SK-N-SH treated with all-trans-retinoic acid at 6 μM for 48 hours (cell line): ENCODE measurements at regions not wholly inside any gene's neighbourhood (a gene's known extent, or its start where the extent isn't known, plus 50 kb on each side); places are given as distances from the start of the nearest gene placed in this dataset.

Source experiments
- CSDC2 ChIP-seq: fragments of 250-450 bp; sonication (Bioruptor Pico); IDR thresholded peaks from 2 replicates; pipeline ENCODE4 v1.5.0; 2020; ENCODE audit warnings: mild to moderate bottlenecking, moderate library complexity
- ISL1 ChIP-seq: fragments of 250-450 bp; sonication (Bioruptor Pico); IDR thresholded peaks from 2 replicates; pipeline ENCODE4 v2.1.2; 2022; ENCODE audit warnings: mild to moderate bottlenecking, moderate library complexity
- TCF4 ChIP-seq: fragments of 250-450 bp; sonication (Bioruptor Pico); IDR thresholded peaks from 2 replicates; pipeline ENCODE4 v1.8.0; 2021; ENCODE audit warnings: mild to moderate bottlenecking, moderate library complexity, borderline replicate concordance
- ZFP3 ChIP-seq: fragments of 250-450 bp; sonication (Bioruptor Pico); IDR thresholded peaks from 2 replicates; pipeline ENCODE4 v1.5.0; 2020; ENCODE audit warnings: mild to moderate bottlenecking, moderate library complexity
- ZFP30 ChIP-seq: fragments of 450-650 bp; formaldehyde crosslinking; IDR thresholded peaks from 2 replicates; pipeline ENCODE4 v1.5.0; 2022; ENCODE audit warnings: mild to moderate bottlenecking, moderate library complexity
- ZNF565 ChIP-seq: fragments of 450-650 bp; formaldehyde crosslinking; conservative IDR thresholded peaks from 2 replicates; pipeline ENCODE4 v1.5.0; 2020; ENCODE audit warnings: low read depth, mild to moderate bottlenecking, moderate library complexity
- TF ChIP-seq, protein P1 (sequence below): fragments of 250-450 bp; sonication (Bioruptor Pico); IDR thresholded peaks from 2 replicates; pipeline ENCODE4 v1.8.0; 2020; ENCODE audit warnings: mild to moderate bottlenecking, moderate library complexity, borderline replicate concordance

DNA sequence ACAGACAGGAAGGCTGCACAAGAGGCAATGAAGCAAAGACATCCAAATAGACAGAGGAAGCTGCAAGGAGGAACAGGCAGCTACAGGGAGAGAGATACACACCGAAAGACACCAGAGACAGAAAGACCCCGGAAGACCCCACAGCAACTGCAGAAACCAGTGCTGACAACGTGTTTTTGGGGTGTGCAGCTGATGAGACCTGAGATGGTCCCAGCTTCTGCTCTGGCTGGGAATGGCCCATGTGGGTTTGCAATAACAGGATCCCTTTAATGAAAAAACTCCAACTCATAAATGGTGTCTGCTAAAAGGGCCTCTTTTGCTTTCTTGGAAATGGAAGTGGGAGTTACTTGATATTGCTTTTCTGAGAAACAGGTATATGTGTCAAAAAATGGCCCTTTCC, 101.5 kb upstream of the CDH11 start:
- TF ChIP-seq, protein P1, sequence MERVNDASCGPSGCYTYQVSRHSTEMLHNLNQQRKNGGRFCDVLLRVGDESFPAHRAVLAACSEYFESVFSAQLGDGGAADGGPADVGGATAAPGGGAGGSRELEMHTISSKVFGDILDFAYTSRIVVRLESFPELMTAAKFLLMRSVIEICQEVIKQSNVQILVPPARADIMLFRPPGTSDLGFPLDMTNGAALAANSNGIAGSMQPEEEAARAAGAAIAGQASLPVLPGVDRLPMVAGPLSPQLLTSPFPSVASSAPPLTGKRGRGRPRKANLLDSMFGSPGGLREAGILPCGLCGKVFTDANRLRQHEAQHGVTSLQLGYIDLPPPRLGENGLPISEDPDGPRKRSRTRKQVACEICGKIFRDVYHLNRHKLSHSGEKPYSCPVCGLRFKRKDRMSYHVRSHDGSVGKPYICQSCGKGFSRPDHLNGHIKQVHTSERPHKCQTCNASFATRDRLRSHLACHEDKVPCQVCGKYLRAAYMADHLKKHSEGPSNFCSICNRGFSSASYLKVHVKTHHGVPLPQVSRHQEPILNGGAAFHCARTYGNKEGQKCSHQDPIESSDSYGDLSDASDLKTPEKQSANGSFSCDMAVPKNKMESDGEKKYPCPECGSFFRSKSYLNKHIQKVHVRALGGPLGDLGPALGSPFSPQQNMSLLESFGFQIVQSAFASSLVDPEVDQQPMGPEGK (CRISPR knock-in tag) = no peak
- TF ChIP-seq TCF4 (CRISPR knock-in tag) = no peak
- TF ChIP-seq ZNF565 (CRISPR knock-in tag) = no peak
- no peak for TF ChIP-seq ISL1
- TF ChIP-seq CSDC2 (CRISPR knock-in tag) = no peak
- TF ChIP-seq ZFP3 (CRISPR knock-in tag) = no peak
- TF ChIP-seq ZFP30 = no peak
